Activated CD8-positive, alpha-beta memory T cell treated with anti-CD3 and anti-CD28 coated beads, Interleukin-2, amount 50 U/mL, for 4 hours (primary cell): ENCODE measurements at regions not wholly inside any gene's neighbourhood (a gene's known extent, or its start where the extent isn't known, plus 50 kb on each side); places are given as distances from the start of the nearest gene placed in this dataset.
"Not testable (repeated sequence)": the region's sequence is repeated elsewhere in the genome, so short reads cannot be mapped to it uniquely, and the experiment has no call there.

Source experiments
- DNase-seq: peaks from one replicate; pipeline ENCODE4 v3.0.0-alpha.2; 2020

- DNase-seq, result not testable (repeated sequence)
Observed at GRCh38 chr2:36157093-36157492, 198.5 kb upstream of the CRIM1 start.

GRCh38 chr2:36147670-36148390 is 207.7 kb upstream of the CRIM1 start:
- no peak for DNase-seq

GRCh38 chr2:36146765-36147164 is 208.8 kb upstream of the CRIM1 start:
- DNase-seq, result no peak

GRCh38 chr2:36140391-36140790 is 215.2 kb upstream of the CRIM1 start:
- DNase-seq, result no peak

GRCh38 chr2:36137612-36138011 is 218.0 kb upstream of the CRIM1 start:
- no peak for DNase-seq

- DNase-seq, result no peak
Observed at GRCh38 chr2:36134281-36134680, 221.3 kb upstream of the CRIM1 start.

- DNase-seq, result no peak
Observed at GRCh38 chr2:36128359-36128758, 227.2 kb upstream of the CRIM1 start.

- no peak for DNase-seq
Observed at GRCh38 chr2:36125702-36126101, 229.9 kb upstream of the CRIM1 start.

- no peak for DNase-seq
Observed at GRCh38 chr2:36123995-36124394, 231.6 kb upstream of the CRIM1 start.

- DNase-seq, result no peak
Observed at GRCh38 chr2:36097022-36097421, 258.6 kb upstream of the CRIM1 start.

- not testable (repeated sequence) for DNase-seq
Observed at GRCh38 chr2:36091844-36092741, 263.5 kb upstream of the CRIM1 start.

GRCh38 chr2:36088716-36089328 is 266.8 kb upstream of the CRIM1 start:
- DNase-seq, result no peak

GRCh38 chr2:36087344-36087743 is 268.2 kb upstream of the CRIM1 start:
- no peak for DNase-seq

GRCh38 chr2:36079793-36080192 is 275.8 kb upstream of the CRIM1 start:
- no peak for DNase-seq

- no peak for DNase-seq
Observed at GRCh38 chr2:36074008-36074407, 281.6 kb upstream of the CRIM1 start.

GRCh38 chr2:36071698-36072097 is 283.9 kb upstream of the CRIM1 start:
- no peak for DNase-seq

- no peak for DNase-seq
Observed at GRCh38 chr2:36069074-36069473, 286.5 kb upstream of the CRIM1 start.

- DNase-seq, result no peak
Observed at GRCh38 chr2:36068086-36068485, 287.5 kb upstream of the CRIM1 start.

- no peak for DNase-seq
Observed at GRCh38 chr2:36060133-36060532, 295.4 kb upstream of the CRIM1 start.

- no peak for DNase-seq
Observed at GRCh38 chr2:36059691-36060090, 295.9 kb upstream of the CRIM1 start.

GRCh38 chr2:36058953-36059352 is 296.6 kb upstream of the CRIM1 start:
- no peak for DNase-seq

- DNase-seq, result no peak
Observed at GRCh38 chr2:36058076-36058475, 297.5 kb upstream of the CRIM1 start.

GRCh38 chr2:36052819-36053218 is 302.8 kb upstream of the CRIM1 start:
- DNase-seq, result no peak

- no peak for DNase-seq
Observed at GRCh38 chr2:36044411-36044810, 311.2 kb upstream of the CRIM1 start.
